ENCODE measurements at regions not wholly inside any gene's neighbourhood (a gene's known extent, or its start where the extent isn't known, plus 50 kb on each side); places are given as distances from the start of the nearest gene placed in this dataset.

DNA sequence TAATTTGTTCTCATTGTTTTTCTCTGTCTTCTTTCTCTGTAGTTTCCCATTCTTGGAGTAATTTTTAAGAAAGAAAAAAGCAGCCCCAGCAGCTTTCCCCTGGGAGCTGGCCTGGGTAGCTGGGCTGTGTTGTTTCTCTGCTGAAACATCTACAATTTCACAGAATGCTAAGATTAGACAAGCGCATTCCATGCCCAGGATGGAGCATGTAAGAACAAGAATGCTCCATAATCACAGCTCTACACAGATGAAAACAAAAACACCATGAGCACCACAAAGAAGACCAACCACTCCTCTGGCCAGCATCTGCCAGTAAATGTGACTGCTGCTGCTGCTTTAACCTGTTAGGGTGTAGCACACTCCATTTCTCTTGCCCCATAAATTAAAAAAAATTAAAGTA lies 239.2 kb upstream of the SLITRK1 start:
- Histone ChIP-seq H3K4me3 (no peak overlapping the region), H3K4me1 (no peaks in the 10 kb centered on the region), H3K27ac (no peak overlapping the region), H3K36me3 (no peaks in the 10 kb centered on the region), H3K27me3 (no peaks in the 10 kb centered on the region), H3K9me3 (no peaks in the 10 kb centered on the region)
- DNase-seq (no peak), ATAC-seq (no peak)
- intact Hi-C loops (cut with DNase I) = no loop called here
- TF ChIP-seq, protein P1, sequence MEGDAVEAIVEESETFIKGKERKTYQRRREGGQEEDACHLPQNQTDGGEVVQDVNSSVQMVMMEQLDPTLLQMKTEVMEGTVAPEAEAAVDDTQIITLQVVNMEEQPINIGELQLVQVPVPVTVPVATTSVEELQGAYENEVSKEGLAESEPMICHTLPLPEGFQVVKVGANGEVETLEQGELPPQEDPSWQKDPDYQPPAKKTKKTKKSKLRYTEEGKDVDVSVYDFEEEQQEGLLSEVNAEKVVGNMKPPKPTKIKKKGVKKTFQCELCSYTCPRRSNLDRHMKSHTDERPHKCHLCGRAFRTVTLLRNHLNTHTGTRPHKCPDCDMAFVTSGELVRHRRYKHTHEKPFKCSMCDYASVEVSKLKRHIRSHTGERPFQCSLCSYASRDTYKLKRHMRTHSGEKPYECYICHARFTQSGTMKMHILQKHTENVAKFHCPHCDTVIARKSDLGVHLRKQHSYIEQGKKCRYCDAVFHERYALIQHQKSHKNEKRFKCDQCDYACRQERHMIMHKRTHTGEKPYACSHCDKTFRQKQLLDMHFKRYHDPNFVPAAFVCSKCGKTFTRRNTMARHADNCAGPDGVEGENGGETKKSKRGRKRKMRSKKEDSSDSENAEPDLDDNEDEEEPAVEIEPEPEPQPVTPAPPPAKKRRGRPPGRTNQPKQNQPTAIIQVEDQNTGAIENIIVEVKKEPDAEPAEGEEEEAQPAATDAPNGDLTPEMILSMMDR (IDR thresholded peaks at IDR 0.05) = no peak
- TF ChIP-seq POLR2A (IDR thresholded peaks at IDR 0.05) = no peak
- WGBS, 4 donors = 29 to 64% (median 49%) methylated on average over 1 of the region's 1 CpG

DNA sequence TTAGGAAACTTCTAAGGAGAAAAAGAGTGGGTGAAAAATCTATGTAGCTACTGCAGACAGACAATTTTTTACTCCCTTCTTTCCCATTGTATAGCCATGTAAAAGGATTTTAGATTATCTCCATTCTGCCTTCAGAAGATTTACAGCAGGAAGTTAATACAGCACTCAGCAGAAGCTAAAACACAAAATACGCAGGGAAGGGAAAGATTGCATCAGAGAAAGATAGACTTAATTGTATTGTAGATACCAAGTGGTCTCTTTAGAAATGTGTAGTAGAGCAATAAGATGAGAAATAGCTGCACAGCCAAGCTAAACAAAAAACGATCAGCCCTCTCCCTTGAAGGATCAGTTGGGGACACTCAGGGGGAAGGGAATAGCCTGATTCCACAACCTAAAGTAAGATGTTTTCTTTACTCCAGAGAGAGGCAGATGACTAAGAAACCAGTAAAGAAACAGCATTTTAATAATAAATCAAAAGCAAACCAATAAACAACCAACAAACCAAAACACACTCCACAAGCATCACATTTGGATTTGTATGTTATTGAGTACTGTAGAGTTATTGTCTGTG lies 236.7 kb upstream of the SLITRK1 start:
- Histone ChIP-seq H3K4me3 (no peak overlapping the region), H3K9me3 (no peaks in the 10 kb centered on the region), H3K27ac (no peak overlapping the region), H3K27me3 (no peaks in the 10 kb centered on the region), H3K4me1 (no peaks in the 10 kb centered on the region), H3K36me3 (no peaks in the 10 kb centered on the region)
- DNase-seq (no peak), ATAC-seq (no peak)
- intact Hi-C loops (cut with DNase I) = no loop called here
- TF ChIP-seq, protein P1 (IDR thresholded peaks at IDR 0.05) = no peak
- no peak for TF ChIP-seq POLR2A (IDR thresholded peaks at IDR 0.05)
- WGBS, 4 donors = 26 to 33% (median 32%) methylated on average over 2 of the region's 2 CpGs

DNA sequence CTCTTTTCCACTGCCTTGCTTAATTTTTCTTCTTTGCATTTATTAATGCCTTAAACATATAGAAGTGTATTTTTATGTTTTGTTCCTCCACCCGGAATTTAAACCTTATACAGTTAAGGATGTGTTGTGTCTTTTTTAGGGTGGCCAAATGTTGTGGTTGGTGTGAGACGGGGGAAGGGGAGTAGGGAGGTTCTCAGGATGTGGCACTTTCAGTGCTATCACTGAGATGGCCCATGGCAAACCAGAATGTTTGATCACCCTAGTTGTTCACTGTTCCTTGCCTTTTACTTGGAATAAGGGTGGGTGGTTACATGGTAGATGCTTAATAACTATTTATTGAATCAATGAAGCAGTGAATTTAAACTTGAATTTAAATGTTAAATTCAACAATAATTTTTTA lies 216.0 kb upstream of the SLITRK1 start:
- Histone ChIP-seq H3K9me3 (no peaks in the 10 kb centered on the region), H3K27ac (no peak overlapping the region), H3K4me3 (no peak overlapping the region), H3K27me3 (no peaks in the 10 kb centered on the region), H3K4me1 (no peaks in the 10 kb centered on the region), H3K36me3 (no peaks in the 10 kb centered on the region)
- TF ChIP-seq, protein P1 (IDR thresholded peaks at IDR 0.05) = no peak
- TF ChIP-seq POLR2A (IDR thresholded peaks at IDR 0.05) = no peak
- ATAC-seq (no peak), DNase-seq (no peak)
- WGBS, 4 donors = 73 to 92% (median 80%) methylated on average over 2 of the region's 2 CpGs
- intact Hi-C loops (cut with DNase I) = no loop called here

DNA sequence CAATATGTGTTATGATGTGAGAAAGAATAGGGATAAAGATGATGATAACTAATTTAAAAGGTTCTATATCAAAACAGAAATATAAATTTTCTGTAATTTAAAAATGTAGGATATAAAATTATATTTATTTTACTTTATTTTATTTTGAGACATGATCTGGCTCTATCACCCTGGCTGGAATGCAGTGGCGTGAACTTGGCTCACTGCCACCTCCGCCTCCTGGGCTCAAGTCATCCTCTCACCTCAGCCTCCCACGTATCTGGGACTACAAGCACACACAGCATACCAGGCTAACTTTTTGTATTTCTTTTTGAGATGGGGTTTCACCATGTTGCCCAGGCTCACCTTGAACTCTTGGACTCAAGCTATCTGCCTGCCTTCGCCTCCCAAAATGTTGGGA lies 214.9 kb upstream of the SLITRK1 start:
- Histone ChIP-seq H3K4me3 (no peak overlapping the region), H3K9me3 (no peaks in the 10 kb centered on the region), H3K27me3 (no peaks in the 10 kb centered on the region), H3K36me3 (no peaks in the 10 kb centered on the region), H3K27ac (no peak overlapping the region), H3K4me1 (no peaks in the 10 kb centered on the region)
- TF ChIP-seq POLR2A (IDR thresholded peaks at IDR 0.05) = no peak
- TF ChIP-seq, protein P1 (IDR thresholded peaks at IDR 0.05) = no peak
- no peak for ATAC-seq
- intact Hi-C loops (cut with DNase I) = no loop called here
- WGBS, 4 donors = 57 to 77% (median 64%) methylated on average over 4 of the region's 4 CpGs
- no peak for DNase-seq
